Right lobe of liver (tissue), 6 donors: ENCODE measurements at regions not wholly inside any gene's neighbourhood (a gene's known extent, or its start where the extent isn't known, plus 50 kb on each side); places are given as distances from the start of the nearest gene placed in this dataset.

Experiments
- ATAC-seq, 4 donors: fragments of 200-7000 bp; cut with Tn5 transposase; one replicate each; pipeline ENCODE4 v1.9.1; 2020; ENCODE audit warnings: mild to moderate bottlenecking in 4 of 4, moderate library complexity in 4 of 4
- DNase-seq, 3 donors: peaks; one replicate each; pipeline ENCODE4 v3.0.0-alpha.2; 2020
- H3K27ac ChIP-seq, 3 donors: fragments of 200-600 bp; one replicate each; pipeline ENCODE4 v1.8.0; 2022
- H3K27me3 ChIP-seq, 2 donors: fragments of 200-600 bp; one replicate each; pipeline ENCODE4 v1.8.0; 2022
- H3K36me3 ChIP-seq, 4 donors: fragments of 200-600 bp; sonication (generic) in 1 of 4; one replicate each; pipeline versions ENCODE4 v1.5.1 to v1.8.0; 2017 to 2022; ENCODE audit warnings: control low read depth in 1 of 4
- H3K4me1 ChIP-seq, 4 donors: fragments of 200-600 bp; sonication (generic) in 1 of 4; one replicate each; pipeline versions ENCODE4 v1.5.1 to v1.8.0; 2017 to 2022; ENCODE audit warnings: control low read depth in 1 of 4
- H3K4me3 ChIP-seq, 3 donors: fragments of 200-600 bp; one replicate each; pipeline ENCODE4 v1.8.0; 2022
- H3K9me3 ChIP-seq, 4 donors: fragments of 200-600 bp; sonication (generic) in 1 of 4; one replicate each; pipeline versions ENCODE4 v1.5.1 to v1.8.0; 2017 to 2022; ENCODE audit warnings: control low read depth in 1 of 4
- POLR2A ChIP-seq: fragments of 450-650 bp; IDR thresholded peaks from one replicate; pipeline ENCODE4 v1.6.1; 2017; ENCODE audit warnings: antibody characterized with exemption, mild to moderate bottlenecking
- WGBS: methylation state at CpG from one replicate; pipeline ENCODE4 v1.1.6; 2018; ENCODE audit warnings: low coverage, low lambda C conversion rate; ENCODE audit not compliant: insufficient coverage; ENCODE audit errors: missing lambda C conversion rate; 5-methylcytosine and 5-hydroxymethylcytosine counted together
- intact Hi-C, 2 donors: fragments of 100-400 bp; cut with DNase I; formaldehyde crosslinking; loops; one replicate each; pipeline versions ENCODE4 v1.11.2 to v1.14.1; 2022
- TF ChIP-seq, protein P1 (sequence below), 4 donors: fragments of 200-600 bp in 3 of 4; fragments of 450-650 bp in 1 of 4; IDR thresholded peaks; one replicate each; pipeline versions ENCODE4 v1.5.1 to v1.8.0; 2016 to 2022; ENCODE audit warnings: antibody characterized with exemption in 4 of 4, mild to moderate bottlenecking in 2 of 4
- donor health status: DM: no; HTN: yes; CAD: no.
- donor health status: DM: no; HTN: no; CAD: no.
- donor health status: DM: no; HTN: no; CAD: no.
- donor health status: DM: no; HTN: yes; CAD: no.
- donor health status: DM: no; HTN: yes; CAD: no.

DNA sequence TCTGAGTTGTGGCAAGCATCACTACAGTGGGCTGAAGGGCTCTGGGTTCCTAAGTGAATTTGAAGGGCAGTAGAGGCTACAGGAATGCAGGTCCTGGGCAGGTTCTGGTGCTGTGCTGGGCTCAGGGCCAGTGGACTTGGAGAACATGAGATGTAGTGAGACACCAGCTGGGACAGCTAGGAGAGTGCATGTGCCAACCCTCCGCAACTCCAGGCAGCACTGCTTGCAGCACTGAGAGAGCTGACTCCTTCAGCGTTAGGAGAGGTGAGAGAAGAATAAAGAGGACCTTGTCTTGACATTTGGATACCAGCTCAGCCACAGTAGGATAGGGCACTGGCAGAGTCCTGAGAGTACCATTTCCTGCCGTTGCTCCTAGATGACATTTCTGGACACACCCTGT lies 739.9 kb upstream of the PRR20A start:
- no peaks in the 10 kb centered on the region for H3K27me3 ChIP-seq
- H3K27ac ChIP-seq, result no peak overlapping the region
- ATAC-seq (peak in 2 of 4 donors; percentile 18), DNase-seq (no peak)
- intact Hi-C loops, result no loop called here
- no peak overlapping the region for H3K4me3 ChIP-seq
- WGBS, result 20% methylated on average over 1 of the region's 3 CpGs
- no peaks in the 10 kb centered on the region for H3K4me1 ChIP-seq
- H3K36me3 ChIP-seq, result no peaks in the 10 kb centered on the region
- H3K9me3 ChIP-seq, result no peaks in the 10 kb centered on the region
- no peak for TF ChIP-seq POLR2A
- TF ChIP-seq, protein P1, sequence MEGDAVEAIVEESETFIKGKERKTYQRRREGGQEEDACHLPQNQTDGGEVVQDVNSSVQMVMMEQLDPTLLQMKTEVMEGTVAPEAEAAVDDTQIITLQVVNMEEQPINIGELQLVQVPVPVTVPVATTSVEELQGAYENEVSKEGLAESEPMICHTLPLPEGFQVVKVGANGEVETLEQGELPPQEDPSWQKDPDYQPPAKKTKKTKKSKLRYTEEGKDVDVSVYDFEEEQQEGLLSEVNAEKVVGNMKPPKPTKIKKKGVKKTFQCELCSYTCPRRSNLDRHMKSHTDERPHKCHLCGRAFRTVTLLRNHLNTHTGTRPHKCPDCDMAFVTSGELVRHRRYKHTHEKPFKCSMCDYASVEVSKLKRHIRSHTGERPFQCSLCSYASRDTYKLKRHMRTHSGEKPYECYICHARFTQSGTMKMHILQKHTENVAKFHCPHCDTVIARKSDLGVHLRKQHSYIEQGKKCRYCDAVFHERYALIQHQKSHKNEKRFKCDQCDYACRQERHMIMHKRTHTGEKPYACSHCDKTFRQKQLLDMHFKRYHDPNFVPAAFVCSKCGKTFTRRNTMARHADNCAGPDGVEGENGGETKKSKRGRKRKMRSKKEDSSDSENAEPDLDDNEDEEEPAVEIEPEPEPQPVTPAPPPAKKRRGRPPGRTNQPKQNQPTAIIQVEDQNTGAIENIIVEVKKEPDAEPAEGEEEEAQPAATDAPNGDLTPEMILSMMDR (IDR thresholded peaks at IDR 0.05), result no peak

DNA sequence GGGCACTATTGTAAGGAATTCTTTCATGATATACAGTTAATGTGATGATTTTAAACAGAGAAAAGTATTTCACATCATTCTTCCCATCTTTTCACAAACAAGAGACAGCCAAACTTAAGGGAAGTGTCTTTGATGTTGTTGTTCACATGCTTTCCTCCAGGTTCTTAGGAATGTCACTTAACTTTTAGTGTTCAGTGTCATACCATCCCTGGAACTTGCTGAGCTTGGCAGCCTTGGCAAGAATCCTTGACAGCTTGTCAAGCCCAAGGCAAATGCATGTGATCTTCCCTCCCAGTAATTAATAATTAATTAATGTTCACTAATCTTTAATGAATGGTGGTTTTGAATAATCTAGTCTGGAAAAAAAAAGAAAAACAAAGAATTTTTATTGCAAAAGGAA lies 727.9 kb upstream of the PRR20A start:
- Histone ChIP-seq H3K4me1 (no peaks in the 10 kb centered on the region), H3K9me3 (no peaks in the 10 kb centered on the region), H3K36me3 (no peaks in the 10 kb centered on the region), H3K27me3 (no peaks in the 10 kb centered on the region), H3K4me3 (no peak overlapping the region), H3K27ac (no peak overlapping the region)
- intact Hi-C loops, result no loop called here
- DNase-seq (no peak), ATAC-seq (no peak)
- TF ChIP-seq, protein P1 (IDR thresholded peaks at IDR 0.05), result no peak
- TF ChIP-seq POLR2A, result no peak

DNA sequence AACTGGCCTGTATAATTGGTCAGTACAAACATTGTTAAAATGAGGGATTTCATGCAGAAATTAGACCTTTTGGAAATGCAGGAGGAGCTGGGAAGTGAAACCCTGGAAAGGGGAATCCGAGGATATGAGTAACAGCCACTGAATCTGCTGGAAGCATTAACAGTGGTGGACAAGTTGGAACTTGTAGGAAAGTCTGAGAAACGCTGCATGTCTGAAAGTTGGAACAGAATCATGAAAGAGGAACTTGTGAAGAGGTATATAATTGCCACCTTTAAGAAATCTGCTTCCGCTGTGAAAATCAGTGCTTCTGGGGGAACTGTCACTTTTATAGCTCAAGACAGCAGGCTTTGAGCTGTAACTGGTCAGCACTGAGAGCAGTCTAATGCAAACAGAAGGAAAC lies 716.5 kb upstream of the PRR20A start:
- H3K36me3 ChIP-seq, result no peaks in the 10 kb centered on the region
- intact Hi-C loops, result no loop called here
- DNase-seq, result no peak
- TF ChIP-seq, protein P1 (IDR thresholded peaks at IDR 0.05), result no peak
- TF ChIP-seq POLR2A, result no peak
- 32% methylated on average over 2 of the region's 3 CpGs for WGBS
- no peak for ATAC-seq
- H3K4me1 ChIP-seq, result no peaks in the 10 kb centered on the region
- H3K27me3 ChIP-seq, result no peaks in the 10 kb centered on the region
- no peak overlapping the region for H3K4me3 ChIP-seq
- H3K9me3 ChIP-seq, result no peaks in the 10 kb centered on the region
- no peak overlapping the region for H3K27ac ChIP-seq

DNA sequence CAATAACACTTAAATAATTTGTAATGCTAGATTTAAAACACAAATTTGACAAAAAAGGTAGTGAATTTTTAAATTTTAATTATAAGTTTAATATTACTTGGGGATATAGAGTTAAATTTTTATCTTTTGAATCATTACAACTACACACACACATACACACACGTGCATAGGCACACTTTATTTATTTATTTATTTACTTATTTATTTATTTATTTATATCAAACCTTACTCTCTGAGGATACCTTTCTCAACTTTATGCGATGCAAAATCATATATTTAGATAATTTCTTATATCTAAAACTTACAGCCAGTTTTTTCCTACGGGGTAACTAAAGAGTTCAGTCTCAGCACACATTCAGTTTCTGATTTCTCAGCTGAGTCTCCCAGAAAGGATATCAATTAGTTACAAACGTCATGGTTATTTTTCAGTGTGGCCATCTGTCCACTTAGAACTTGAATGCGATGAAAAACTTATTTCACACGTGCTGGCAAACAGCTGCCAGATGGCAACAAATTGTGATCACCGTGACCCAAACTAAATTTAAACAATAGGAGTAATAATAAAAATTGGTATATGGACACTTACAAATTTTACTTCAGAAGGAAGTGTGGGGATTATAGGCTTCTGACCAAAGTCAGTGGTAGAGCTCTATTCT lies 683.1 kb upstream of the PRR20A start:
- Histone ChIP-seq H3K27ac (no peak overlapping the region), H3K4me3 (no peak overlapping the region), H3K27me3 (no peaks in the 10 kb centered on the region), H3K4me1 (no peaks in the 10 kb centered on the region), H3K36me3 (no peaks in the 10 kb centered on the region), H3K9me3 (no peaks in the 10 kb centered on the region)
- TF ChIP-seq, protein P1 (IDR thresholded peaks at IDR 0.05), result no peak
- TF ChIP-seq POLR2A, result no peak
- DNase-seq (no peak), ATAC-seq (no peak)
- intact Hi-C loops, result no loop called here
- 58% methylated on average over 7 of the region's 7 CpGs for WGBS

DNA sequence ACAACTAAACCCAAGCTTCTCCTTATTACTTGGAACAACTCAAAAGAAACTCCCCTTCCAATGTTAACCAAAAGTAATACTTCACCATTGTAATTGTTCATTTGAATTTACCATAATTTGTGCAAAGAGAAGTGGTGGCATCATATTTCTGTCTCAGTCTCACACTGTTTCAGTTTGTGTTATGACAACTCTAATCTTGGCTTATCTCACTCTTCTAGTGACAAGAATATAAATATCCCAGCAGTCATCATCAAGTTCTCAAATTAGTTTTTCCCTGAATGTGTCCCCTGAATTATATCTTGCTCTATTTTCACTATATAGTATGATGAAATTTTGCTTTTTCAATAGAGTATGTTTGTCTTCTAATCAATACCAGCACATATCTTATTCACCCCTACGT lies 681.4 kb upstream of the PRR20A start:
- ATAC-seq, result no peak
- 42% methylated on average over 1 of the region's 1 CpG for WGBS

More for the DNA sequence above, 681.4 kb upstream of the PRR20A start:
- TF ChIP-seq, protein P1 (IDR thresholded peaks at IDR 0.05), result no peak
- TF ChIP-seq POLR2A, result no peak
- H3K4me1 ChIP-seq, result no peaks in the 10 kb centered on the region
- H3K4me3 ChIP-seq, result no peak overlapping the region
- no peak overlapping the region for H3K27ac ChIP-seq
- H3K36me3 ChIP-seq, result no peaks in the 10 kb centered on the region
- no peaks in the 10 kb centered on the region for H3K27me3 ChIP-seq
- intact Hi-C loops, result no loop called here
- no peak for DNase-seq
- H3K9me3 ChIP-seq, result no peaks in the 10 kb centered on the region
